ENCODE measurements at regions not wholly inside any gene's neighbourhood (a gene's known extent, or its start where the extent isn't known, plus 50 kb on each side); places are given as distances from the start of the nearest gene placed in this dataset.

GRCh38 chr18:25825979-25826776 is 264.2 kb downstream of the SS18 start:
- Histone ChIP-seq H3K4me2 (ENCODE audit: low read length) (no peak overlapping the region), H3K4me3 (replicated peaks in 1 of 2; ENCODE audit: low read depth in 1 of 2, low read length in 2 of 2) (no peak overlapping the region), H3K9ac (ENCODE audit: low read length) (no peak overlapping the region), H3K4me1 (ENCODE audit: control insufficient read depth in 1 of 2, insufficient read depth in 2 of 2, low read length in 2 of 2) (no peaks in the 10 kb centered on the region), H3K27me3 (ENCODE audit: insufficient read depth, low read length) (peaks cover 12% of the 10 kb centered on the region; the same call in 1 of the 2 replicates), H3K79me2 (ENCODE audit: insufficient read depth, low read length) (no peaks in the 10 kb centered on the region), H3K36me3 (ENCODE audit: control insufficient read depth in 1 of 2, insufficient read depth in 2 of 2, low read length in 2 of 2) (no peaks in the 10 kb centered on the region), H2AFZ (ENCODE audit: low read depth, low read length, poor library complexity, severe bottlenecking) (no peak overlapping the region), H3K9me2 (ENCODE audit: insufficient read depth) (no peaks in the 10 kb centered on the region), H3K9me3 (ENCODE audit: control insufficient read depth in 1 of 2, insufficient read depth in 1 of 2, low read depth in 1 of 2, low read length in 2 of 2) (no peaks in the 10 kb centered on the region), H3K27ac (ENCODE audit: low read depth, low read length) (no peak overlapping the region), H4K20me1 (ENCODE audit: insufficient read depth) (no peaks in the 10 kb centered on the region)
- no TSS peak for BruUV-seq (replicated peaks)
- ATAC-seq (no peak), DNase-seq (ENCODE audit: low read depth, low spot score) (no peak)
- POLR2A ChIA-PET = no interaction called here
- TF ChIP-seq JUND (IDR thresholded peaks at IDR 0.05) (no peak), ZFX (IDR thresholded peaks at IDR 0.05) (no peak), SRF (IDR thresholded peaks at IDR 0.05; ENCODE audit: low read depth) (no peak), POLR2AphosphoS5 (IDR thresholded peaks at IDR 0.05; ENCODE audit: low read depth, low read length) (no peak), EGR1 (IDR thresholded peaks at IDR 0.05; ENCODE audit: low read depth) (no peak), YY1 (IDR thresholded peaks at IDR 0.05; ENCODE audit: extremely low read depth, insufficient replicate concordance, low read depth, low read length) (no peak), CBX3 (IDR thresholded peaks at IDR 0.05; ENCODE audit: low read depth) (no peak)
- intact Hi-C loops (cut with micrococcal nuclease) = no loop called here
- CTCF ChIA-PET = no interaction called here
- RAD21 ChIA-PET (ENCODE audit: low non-redundant PET in 1 of 2, low total read pairs in 2 of 2, uncharacterized antibody in 2 of 2, unreplicated experiment in 2 of 2) = no interaction called here

- POLR2A ChIA-PET = no interaction called here
- no TSS peak for BruUV-seq (replicated peaks)
- Histone ChIP-seq H3K36me3 (ENCODE audit: control insufficient read depth in 1 of 2, insufficient read depth in 2 of 2, low read length in 2 of 2) (no peaks in the 10 kb centered on the region), H3K9ac (ENCODE audit: low read length) (no peak overlapping the region), H2AFZ (ENCODE audit: low read depth, low read length, poor library complexity, severe bottlenecking) (no peak overlapping the region), H3K9me2 (ENCODE audit: insufficient read depth) (no peaks in the 10 kb centered on the region), H4K20me1 (ENCODE audit: insufficient read depth) (no peaks in the 10 kb centered on the region), H3K4me2 (ENCODE audit: low read length) (no peak overlapping the region), H3K27me3 (ENCODE audit: insufficient read depth, low read length) (peaks cover 20% of the 10 kb centered on the region; the same call in 1 of the 2 replicates), H3K27ac (ENCODE audit: low read depth, low read length) (no peak overlapping the region), H3K4me3 (replicated peaks in 1 of 2; ENCODE audit: low read depth in 1 of 2, low read length in 2 of 2) (no peak overlapping the region), H3K4me1 (ENCODE audit: control insufficient read depth in 1 of 2, insufficient read depth in 2 of 2, low read length in 2 of 2) (no peaks in the 10 kb centered on the region), H3K9me3 (ENCODE audit: control insufficient read depth in 1 of 2, insufficient read depth in 1 of 2, low read depth in 1 of 2, low read length in 2 of 2) (no peaks in the 10 kb centered on the region), H3K79me2 (ENCODE audit: insufficient read depth, low read length) (no peaks in the 10 kb centered on the region)
- no peak for TF ChIP-seq ATF3 (IDR thresholded peaks at IDR 0.05)
- no peak for TF ChIP-seq ZFX (IDR thresholded peaks at IDR 0.05)
- TF ChIP-seq EZH2 (IDR thresholded peaks at IDR 0.05) = no peak
- TF ChIP-seq EZH2phosphoT487 (IDR thresholded peaks at IDR 0.05; ENCODE audit: borderline replicate concordance) = no peak
- TF ChIP-seq CEBPB (IDR thresholded peaks at IDR 0.05; ENCODE audit: low read depth) = no peak
- TF ChIP-seq FOSL1 (IDR thresholded peaks at IDR 0.05; ENCODE audit: low read depth) = no peak
- no peak for TF ChIP-seq CTCF (IDR thresholded peaks at IDR 0.05 in 2 of 3, conservative IDR thresholded peaks at IDR 0.05 in 1 of 3; ENCODE audit: borderline replicate concordance in 1 of 3, insufficient read depth in 1 of 3, low read depth in 2 of 3, low read length in 2 of 3)
- no peak for TF ChIP-seq ZNF274 (IDR thresholded peaks at IDR 0.05; ENCODE audit: low read depth, low read length)
- no peak for TF ChIP-seq JUND (IDR thresholded peaks at IDR 0.05)
- no peak for TF ChIP-seq SRF (IDR thresholded peaks at IDR 0.05; ENCODE audit: low read depth)
- no peak for TF ChIP-seq TCF7L2 (IDR thresholded peaks at IDR 0.05; ENCODE audit: borderline replicate concordance, extremely low read depth, insufficient read depth, insufficient read length)
- TF ChIP-seq YY1 (IDR thresholded peaks at IDR 0.05; ENCODE audit: extremely low read depth, insufficient replicate concordance, low read depth, low read length) = no peak
- no peak for TF ChIP-seq MAX (IDR thresholded peaks at IDR 0.05)
- TF ChIP-seq EGR1 (IDR thresholded peaks at IDR 0.05; ENCODE audit: low read depth) = no peak
- TF ChIP-seq ELF1 (IDR thresholded peaks at IDR 0.05; ENCODE audit: borderline replicate concordance, low read depth) = no peak
- no peak for TF ChIP-seq POLR2AphosphoS5 (IDR thresholded peaks at IDR 0.05; ENCODE audit: low read depth, low read length)
- TF ChIP-seq RAD21 (IDR thresholded peaks at IDR 0.05; ENCODE audit: low read depth) = no peak
- ATAC-seq = no peak
- intact Hi-C loops (cut with micrococcal nuclease) = no loop called here
- no peak for DNase-seq (ENCODE audit: low read depth, low spot score)
- RAD21 ChIA-PET (ENCODE audit: low non-redundant PET in 1 of 2, low total read pairs in 2 of 2, uncharacterized antibody in 2 of 2, unreplicated experiment in 2 of 2) = no interaction called here
- CTCF ChIA-PET = no interaction called here
Observed at GRCh38 chr18:25825056-25825455, 265.4 kb downstream of the SS18 start.

Measured in HCT116 (cell line).